ENCODE measurements at regions not wholly inside any gene's neighbourhood (a gene's known extent, or its start where the extent isn't known, plus 50 kb on each side); places are given as distances from the start of the nearest gene placed in this dataset.

DNA sequence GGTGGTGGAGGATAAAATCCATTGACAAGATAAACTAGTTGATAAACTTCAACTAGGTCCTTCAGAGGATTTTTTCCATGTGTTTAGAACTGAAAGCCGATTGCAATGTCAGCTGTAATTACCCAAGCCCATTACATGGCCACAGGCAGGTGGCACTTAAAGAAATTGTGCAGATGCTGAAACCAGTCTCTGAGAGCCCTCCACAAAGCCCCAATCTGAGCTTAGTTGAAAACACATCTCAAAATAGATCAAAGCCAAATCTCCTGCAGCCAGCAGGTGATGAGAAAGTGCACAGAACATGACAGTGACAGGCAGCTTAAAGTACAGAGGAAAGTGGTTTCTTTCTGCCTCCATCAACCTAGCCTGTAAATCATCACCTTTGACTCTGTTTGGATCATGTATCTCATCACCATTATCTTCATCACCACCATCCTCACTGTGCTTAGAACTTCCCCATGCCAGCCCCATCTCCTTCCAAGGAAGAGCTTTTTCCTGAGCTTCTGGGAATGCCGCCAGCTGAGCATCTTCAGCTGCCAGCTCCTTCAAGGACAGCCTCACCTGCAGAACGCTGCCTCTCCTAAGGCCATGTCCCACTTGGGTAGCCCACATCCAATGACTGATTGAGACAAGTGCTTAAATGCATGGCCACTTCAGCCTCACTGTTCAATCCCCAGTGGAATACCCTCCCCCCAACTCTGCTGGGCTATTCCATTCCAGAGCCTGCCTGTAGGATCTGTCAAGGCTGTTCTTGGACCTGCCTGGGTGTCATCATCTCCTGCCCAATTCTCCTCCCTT is 219.5 kb upstream of the TMEM132C start:
- Histone ChIP-seq H4K20me1 (ENCODE audit: control insufficient read depth, insufficient read depth, insufficient read length) (no peaks in the 10 kb centered on the region), H2BK20ac (ENCODE audit: low read depth, low read length, poor library complexity, severe bottlenecking) (no peak overlapping the region), H3K79me2 (ENCODE audit: insufficient read depth, low read length) (no peaks in the 10 kb centered on the region), H2AK5ac (ENCODE audit: insufficient read length, low read length) (no peak overlapping the region), H4K8ac (replicated peaks; ENCODE audit: insufficient read length, low read depth, low read length) (no peak overlapping the region), H4K5ac (ENCODE audit: insufficient read length, low read depth, low read length) (no peak overlapping the region), H3K23ac (ENCODE audit: insufficient read length, low read depth, low read length) (no peak overlapping the region), H3T11ph (ENCODE audit: low read length) (no peak overlapping the region), H3K18ac (ENCODE audit: insufficient read length, low read depth, low read length) (no peak overlapping the region), H3K4ac (ENCODE audit: low read depth, low read length) (no peak overlapping the region), H2BK15ac (ENCODE audit: low read depth, low read length) (no peak overlapping the region), H3K9ac (ENCODE audit: extremely low read depth, insufficient read length, low read length) (no peak overlapping the region), H3K14ac (ENCODE audit: insufficient read depth, low read length) (no peak overlapping the region), H3K27me3 (ENCODE audit: insufficient read depth, low read length) (no peaks in the 10 kb centered on the region), H2AFZ (ENCODE audit: low read length) (no peak overlapping the region), H2BK5ac (ENCODE audit: insufficient read length, low read length) (no peak overlapping the region), H3K4me1 (ENCODE audit: insufficient read depth, low read length) (no peaks in the 10 kb centered on the region), H3K4me2 (ENCODE audit: insufficient read depth, insufficient read length, low read length) (no peak overlapping the region), H2BK12ac (ENCODE audit: insufficient read length, low read depth, low read length) (no peak overlapping the region), H3K56ac (ENCODE audit: insufficient read length, low read depth, low read length) (no peak overlapping the region), H4K91ac (ENCODE audit: insufficient read length, low read depth, low read length) (no peak overlapping the region), H2BK120ac (ENCODE audit: low read depth, low read length, poor library complexity, severe bottlenecking) (no peak overlapping the region), H3K9me3 (ENCODE audit: control insufficient read depth, low read depth, low read length) (no peaks in the 10 kb centered on the region), H3K23me2 (ENCODE audit: insufficient read length, low read depth, low read length, poor library complexity, severe bottlenecking) (no peaks in the 10 kb centered on the region), H3K79me1 (ENCODE audit: insufficient read depth, low read depth, low read length, poor library complexity, severe bottlenecking) (no peaks in the 10 kb centered on the region), H3K27ac (ENCODE audit: insufficient read length, low read depth, low read length) (no peak overlapping the region)
- Mint-ChIP-seq H3K4me1 (no peaks in the 10 kb centered on the region), H3K36me3 (ENCODE audit: insufficient read depth in 1 of 3, low read depth in 3 of 3) (peaks cover 0 to 2% (median 0%) of the 10 kb centered on the region in 3 experiments; a peak in 2 of 7 replicates), H3K27ac (peak overlapping the region in 1 of 3 experiments; percentile 71; a peak in 1 of 7 replicates), H3K9me3 (peaks cover 3 to 5% of the 10 kb centered on the region in 2 experiments; a peak in 4 of 5 replicates), H3K27me3 (ENCODE audit: low read depth) (peaks cover 9% of the 10 kb centered on the region), H3K4me3 (no peak overlapping the region; a peak in 1 of 5 replicates)
- no CpG with 5 or more reads among the region's 3 CpGs for WGBS (ENCODE audit: extremely low coverage, insufficient read length, low lambda C conversion rate)
- TF ChIP-seq, protein P1, sequence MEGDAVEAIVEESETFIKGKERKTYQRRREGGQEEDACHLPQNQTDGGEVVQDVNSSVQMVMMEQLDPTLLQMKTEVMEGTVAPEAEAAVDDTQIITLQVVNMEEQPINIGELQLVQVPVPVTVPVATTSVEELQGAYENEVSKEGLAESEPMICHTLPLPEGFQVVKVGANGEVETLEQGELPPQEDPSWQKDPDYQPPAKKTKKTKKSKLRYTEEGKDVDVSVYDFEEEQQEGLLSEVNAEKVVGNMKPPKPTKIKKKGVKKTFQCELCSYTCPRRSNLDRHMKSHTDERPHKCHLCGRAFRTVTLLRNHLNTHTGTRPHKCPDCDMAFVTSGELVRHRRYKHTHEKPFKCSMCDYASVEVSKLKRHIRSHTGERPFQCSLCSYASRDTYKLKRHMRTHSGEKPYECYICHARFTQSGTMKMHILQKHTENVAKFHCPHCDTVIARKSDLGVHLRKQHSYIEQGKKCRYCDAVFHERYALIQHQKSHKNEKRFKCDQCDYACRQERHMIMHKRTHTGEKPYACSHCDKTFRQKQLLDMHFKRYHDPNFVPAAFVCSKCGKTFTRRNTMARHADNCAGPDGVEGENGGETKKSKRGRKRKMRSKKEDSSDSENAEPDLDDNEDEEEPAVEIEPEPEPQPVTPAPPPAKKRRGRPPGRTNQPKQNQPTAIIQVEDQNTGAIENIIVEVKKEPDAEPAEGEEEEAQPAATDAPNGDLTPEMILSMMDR (conservative IDR thresholded peaks at IDR 0.05), result no peak
- no peak for DNase-seq

All from H9 (cell line).